Activated T-cell treated with anti-CD3 and anti-CD28 coated beads, Interleukin-2, amount 50 U/mL, for 72 hours (primary cell): ENCODE measurements at regions not wholly inside any gene's neighbourhood (a gene's known extent, or its start where the extent isn't known, plus 50 kb on each side); places are given as distances from the start of the nearest gene placed in this dataset.

Experiments used
- ATAC-seq, 2 donors: fragments of 150-1000 bp; cut with Tn5 transposase; replicated peaks in 1 of 2; 2 replicates each; pipeline ENCODE4 v1.10.0; 2021; ENCODE audit warnings: moderate library complexity in 2 of 2, mild to moderate bottlenecking in 1 of 2
- DNase-seq, 2 donors: peaks; one replicate each; pipeline ENCODE4 v3.0.0; 2021 to 2022; ENCODE audit warnings: mixed read lengths in 1 of 2
- H3K27ac Mint-ChIP-seq: one replicate; pipeline ENCODE4 v1.8.0; 2022; ENCODE audit warnings: mild to moderate bottlenecking, moderate library complexity, mixed read lengths
- H3K27me3 Mint-ChIP-seq: one replicate; pipeline ENCODE4 v1.8.0; 2022; ENCODE audit warnings: low read depth, mixed read lengths
- H3K36me3 Mint-ChIP-seq, 2 donors: one replicate each; pipeline ENCODE4 v1.8.0; 2022; ENCODE audit warnings: mixed read lengths in 2 of 2, mild to moderate bottlenecking in 1 of 2; ENCODE audit not compliant: insufficient read depth in 2 of 2
- H3K4me1 Mint-ChIP-seq: one replicate; pipeline ENCODE4 v1.8.0; 2022; ENCODE audit warnings: low read depth, mixed read lengths
- H3K4me3 Mint-ChIP-seq, 2 donors: one replicate each; pipeline ENCODE4 v1.8.0; 2022; ENCODE audit warnings: mild to moderate bottlenecking in 2 of 2, mixed read lengths in 2 of 2, moderate library complexity in 2 of 2
- H3K9me3 Mint-ChIP-seq, 2 donors: one replicate each; pipeline ENCODE4 v1.8.0; 2022; ENCODE audit warnings: mixed read lengths in 2 of 2

- ATAC-seq (peak in 1 of 2 donors; percentile 36), DNase-seq (peak; percentile 69 to 81)
- Mint-ChIP-seq H3K4me1 (no peaks in the 10 kb centered on the region), H3K36me3 (no peaks in the 10 kb centered on the region), H3K4me3 (no peak overlapping the region), H3K9me3 (peaks cover 0 to 2% of the 10 kb centered on the region in 2 donors), H3K27ac (no peak overlapping the region), H3K27me3 (peaks cover 7% of the 10 kb centered on the region)
Measured at GRCh38 chr1:221203224-221204054, 324.2 kb downstream of the HLX start.

- Mint-ChIP-seq H3K36me3 (no peaks in the 10 kb centered on the region), H3K4me1 (no peaks in the 10 kb centered on the region), H3K27ac (no peak overlapping the region), H3K4me3 (no peak overlapping the region), H3K27me3 (peaks cover 7% of the 10 kb centered on the region), H3K9me3 (no peaks in the 10 kb centered on the region)
- no peak for DNase-seq
- no peak for ATAC-seq
Measured at GRCh38 chr1:221204055-221204833, 325.0 kb downstream of the HLX start.

- no peaks in the 10 kb centered on the region for H3K4me1 Mint-ChIP-seq
- no peaks in the 10 kb centered on the region for H3K36me3 Mint-ChIP-seq
- H3K4me3 Mint-ChIP-seq, result no peak overlapping the region
- H3K9me3 Mint-ChIP-seq, result no peaks in the 10 kb centered on the region
- no peak overlapping the region for H3K27ac Mint-ChIP-seq
- DNase-seq, result no peak
- peaks cover 7% of the 10 kb centered on the region for H3K27me3 Mint-ChIP-seq
- ATAC-seq, result no peak
Measured at GRCh38 chr1:221206076-221206475, 326.8 kb downstream of the HLX start.

- H3K27me3 Mint-ChIP-seq, result peaks cover 8% of the 10 kb centered on the region
- peaks cover 0 to 2% of the 10 kb centered on the region in 2 donors for H3K9me3 Mint-ChIP-seq
- no peak overlapping the region for H3K27ac Mint-ChIP-seq
- no peak overlapping the region for H3K4me3 Mint-ChIP-seq
- no peak for DNase-seq
- no peak for ATAC-seq
- no peaks in the 10 kb centered on the region for H3K4me1 Mint-ChIP-seq
- H3K36me3 Mint-ChIP-seq, result no peaks in the 10 kb centered on the region
Measured at GRCh38 chr1:221212926-221213325, 333.7 kb downstream of the HLX start.

GRCh38 chr1:221217029-221217428 is 337.8 kb downstream of the HLX start:
- Mint-ChIP-seq H3K4me1 (no peaks in the 10 kb centered on the region), H3K9me3 (peaks cover 0 to 2% of the 10 kb centered on the region in 2 donors), H3K36me3 (no peaks in the 10 kb centered on the region), H3K27me3 (peaks cover 5% of the 10 kb centered on the region), H3K27ac (no peak overlapping the region), H3K4me3 (no peak overlapping the region)
- ATAC-seq, result no peak
- DNase-seq, result no peak

GRCh38 chr1:221223281-221223680 is 344.0 kb downstream of the HLX start:
- H3K9me3 Mint-ChIP-seq, result peaks cover 4 to 6% of the 10 kb centered on the region in 2 donors
- peaks cover 5% of the 10 kb centered on the region in 2 donors for H3K36me3 Mint-ChIP-seq
- H3K4me3 Mint-ChIP-seq, result no peak overlapping the region
- no peaks in the 10 kb centered on the region for H3K27me3 Mint-ChIP-seq
- peaks cover 8% of the 10 kb centered on the region for H3K4me1 Mint-ChIP-seq
- ATAC-seq (no peak), DNase-seq (no peak)
- no peak overlapping the region for H3K27ac Mint-ChIP-seq

- ATAC-seq (no peak), DNase-seq (no peak)
- H3K27ac Mint-ChIP-seq, result no peak overlapping the region
- H3K36me3 Mint-ChIP-seq, result peaks cover 5% of the 10 kb centered on the region in 2 donors
- H3K4me3 Mint-ChIP-seq, result peak overlapping the region; percentile 27 to 73
- peaks cover 14% of the 10 kb centered on the region for H3K4me1 Mint-ChIP-seq
- H3K9me3 Mint-ChIP-seq, result peaks cover 2 to 6% of the 10 kb centered on the region in 2 donors
- H3K27me3 Mint-ChIP-seq, result peaks cover 4% of the 10 kb centered on the region
Measured at GRCh38 chr1:221227460-221227859, 348.2 kb downstream of the HLX start.

- H3K27ac Mint-ChIP-seq, result no peak overlapping the region
- peak overlapping the region; percentile 27 to 73 for H3K4me3 Mint-ChIP-seq
- ATAC-seq (peak; percentile 37 to 51), DNase-seq (no peak)
- peaks cover 4% of the 10 kb centered on the region for H3K27me3 Mint-ChIP-seq
- H3K4me1 Mint-ChIP-seq, result peaks cover 14% of the 10 kb centered on the region
- peaks cover 2 to 6% of the 10 kb centered on the region in 2 donors for H3K9me3 Mint-ChIP-seq
- H3K36me3 Mint-ChIP-seq, result peaks cover 5% of the 10 kb centered on the region in 2 donors
Measured at GRCh38 chr1:221227872-221228337, 348.7 kb downstream of the HLX start.

GRCh38 chr1:221228594-221228993 is 349.4 kb downstream of the HLX start:
- Mint-ChIP-seq H3K36me3 (peaks cover 4 to 5% of the 10 kb centered on the region in 2 donors), H3K4me3 (peak overlapping the region; percentile 8 to 73), H3K9me3 (peaks cover 2 to 6% of the 10 kb centered on the region in 2 donors), H3K27me3 (peaks cover 4% of the 10 kb centered on the region), H3K27ac (no peak overlapping the region), H3K4me1 (peaks cover 14% of the 10 kb centered on the region)
- no peak for ATAC-seq
- DNase-seq, result no peak

GRCh38 chr1:221230605-221231004 is 351.4 kb downstream of the HLX start:
- Mint-ChIP-seq H3K27ac (no peak overlapping the region), H3K36me3 (peaks cover 0 to 1% of the 10 kb centered on the region in 2 donors), H3K27me3 (peaks cover 6% of the 10 kb centered on the region), H3K9me3 (no peaks in the 10 kb centered on the region), H3K4me1 (peaks cover 14% of the 10 kb centered on the region), H3K4me3 (no peak overlapping the region)
- DNase-seq (no peak), ATAC-seq (no peak)

- H3K4me3 Mint-ChIP-seq, result no peak overlapping the region
- H3K27me3 Mint-ChIP-seq, result peaks cover 6% of the 10 kb centered on the region
- DNase-seq, result no peak
- H3K36me3 Mint-ChIP-seq, result peaks cover 0 to 1% of the 10 kb centered on the region in 2 donors
- no peaks in the 10 kb centered on the region for H3K4me1 Mint-ChIP-seq
- no peak overlapping the region for H3K27ac Mint-ChIP-seq
- peaks cover 0 to 3% of the 10 kb centered on the region in 2 donors for H3K9me3 Mint-ChIP-seq
- no peak for ATAC-seq
Measured at GRCh38 chr1:221234791-221235190, 355.5 kb downstream of the HLX start.

- ATAC-seq (no peak), DNase-seq (no peak)
- peaks cover 11% of the 10 kb centered on the region for H3K27me3 Mint-ChIP-seq
- no peak overlapping the region for H3K4me3 Mint-ChIP-seq
- no peaks in the 10 kb centered on the region for H3K4me1 Mint-ChIP-seq
- no peak overlapping the region for H3K27ac Mint-ChIP-seq
- peaks cover 0 to 3% of the 10 kb centered on the region in 2 donors for H3K9me3 Mint-ChIP-seq
- H3K36me3 Mint-ChIP-seq, result peaks cover 0 to 1% of the 10 kb centered on the region in 2 donors
Measured at GRCh38 chr1:221237587-221237986, 358.3 kb downstream of the HLX start.

GRCh38 chr1:221239181-221239580 is 359.9 kb downstream of the HLX start:
- Mint-ChIP-seq H3K27me3 (peaks cover 11% of the 10 kb centered on the region), H3K4me3 (no peak overlapping the region), H3K4me1 (no peaks in the 10 kb centered on the region), H3K36me3 (no peaks in the 10 kb centered on the region), H3K9me3 (peaks cover 0 to 3% of the 10 kb centered on the region in 2 donors), H3K27ac (no peak overlapping the region)
- ATAC-seq, result no peak
- no peak for DNase-seq
